CD4-positive, alpha-beta T cell (primary cell): ENCODE measurements at regions not wholly inside any gene's neighbourhood (a gene's known extent, or its start where the extent isn't known, plus 50 kb on each side); places are given as distances from the start of the nearest gene placed in this dataset.

Source experiments
- ATAC-seq: fragments of 200-7000 bp; cut with Tn5 transposase; one replicate; pipeline ENCODE4 v1.10.0; 2022; ENCODE audit warnings: mild to moderate bottlenecking; ENCODE audit not compliant: poor library complexity
- CTCF ChIA-PET: fragments of 350-600 bp; sonication (Branson Sonifier 250); formaldehyde crosslinking; loops from one replicate; lab custom pipeline; 2021; ENCODE audit warnings: antibody characterized with exemption, inconsistent platforms; lab: Charles Lee
- POLR2A ChIA-PET: fragments of 350-600 bp; sonication (Branson Sonifier 250); formaldehyde crosslinking; loops from one replicate; lab custom pipeline; 2021; ENCODE audit warnings: antibody characterized with exemption, inconsistent platforms; lab: Charles Lee
- DNase-seq, 14 experiments: peaks; one replicate each; pipeline ENCODE4 v3.0.0-alpha.2; 2013 to 2020; ENCODE audit warnings: mixed read lengths in 2 of 14
- H3K27ac ChIP-seq, 2 donors: one replicate each; pipeline versions ENCODE4 v1.5.1 to v1.7.0; 2013; ENCODE audit warnings: low read length in 2 of 2, low read depth in 1 of 2, mild to moderate bottlenecking in 1 of 2
- H3K27me3 ChIP-seq, 2 experiments: 1 replicate in 1 of 2; 2 replicates in 1 of 2; pipeline versions ENCODE4 v1.6.1 to v1.7.0; 2013; ENCODE audit warnings: low read length in 2 of 2, control low read depth in 1 of 2, mild to moderate bottlenecking in 1 of 2, moderate library complexity in 1 of 2; ENCODE audit not compliant: insufficient read depth in 2 of 2, control insufficient read depth in 1 of 2
- H3K36me3 ChIP-seq: one replicate; pipeline ENCODE4 v1.6.1; 2013; ENCODE audit warnings: low read length, control low read depth; ENCODE audit not compliant: insufficient read depth
- H3K4me1 ChIP-seq: one replicate; pipeline ENCODE4 v1.6.1; 2013; ENCODE audit warnings: low read length, control low read depth; ENCODE audit not compliant: insufficient read depth
- H3K4me3 ChIP-seq: one replicate; pipeline ENCODE4 v1.5.1; 2013; ENCODE audit warnings: mild to moderate bottlenecking, low read length, moderate library complexity
- H3K9me3 ChIP-seq, 2 experiments: 1 replicate in 1 of 2; 2 replicates in 1 of 2; pipeline versions ENCODE4 v1.6.1 to v1.7.0; 2013; ENCODE audit warnings: low read length in 2 of 2, mild to moderate bottlenecking in 2 of 2, control low read depth in 1 of 2, moderate library complexity in 1 of 2; ENCODE audit not compliant: control insufficient read depth in 1 of 2, insufficient read depth in 1 of 2
- H3K27ac Mint-ChIP-seq: one replicate; pipeline ENCODE4 v1.8.0; 2020; ENCODE audit warnings: mixed read lengths
- H3K27me3 Mint-ChIP-seq: one replicate; pipeline ENCODE4 v1.8.0; 2021; ENCODE audit warnings: mixed read lengths
- H3K36me3 Mint-ChIP-seq: one replicate; pipeline ENCODE4 v1.8.0; 2021; ENCODE audit warnings: low read depth, mixed read lengths
- H3K4me1 Mint-ChIP-seq: one replicate; pipeline ENCODE4 v1.8.0; 2021; ENCODE audit warnings: low read depth, mixed read lengths
- H3K4me3 Mint-ChIP-seq: one replicate; pipeline ENCODE4 v1.8.0; 2020; ENCODE audit warnings: mild to moderate bottlenecking, mixed read lengths
- H3K9me3 Mint-ChIP-seq: one replicate; pipeline ENCODE4 v1.8.0; 2020; ENCODE audit warnings: mixed read lengths
- CTCF ChIP-seq: fragments of 200-600 bp; IDR thresholded peaks from one replicate; pipeline ENCODE4 v1.8.0; 2022; ENCODE audit warnings: antibody characterized with exemption, mild to moderate bottlenecking
- intact Hi-C, 2 experiments: fragments of 100-400 bp; cut with DNase I in 1 of 2; cut with micrococcal nuclease in 1 of 2; formaldehyde crosslinking; loops; one replicate each; pipeline versions ENCODE4 v1.15.1 to v1.9.0; 2023 to 2025; cut with DNase I, micrococcal nuclease

- ChIA-PET CTCF (no interaction called here), POLR2A (no interaction called here)
- H3K9me3 ChIP-seq = peaks cover 0 to 9% of the 10 kb centered on the region in 2 experiments
- no peaks in the 10 kb centered on the region for H3K4me1 Mint-ChIP-seq
- TF ChIP-seq CTCF = no peak
- H3K27me3 Mint-ChIP-seq = peaks cover 31% of the 10 kb centered on the region
- no peaks in the 10 kb centered on the region for H3K36me3 ChIP-seq
- intact Hi-C loops = no loop called here
- peaks cover 4 to 9% of the 10 kb centered on the region in 2 experiments for H3K27me3 ChIP-seq
- H3K27ac ChIP-seq = no peak overlapping the region
- no peak overlapping the region for H3K4me3 ChIP-seq
- H3K36me3 Mint-ChIP-seq = no peaks in the 10 kb centered on the region
- H3K4me3 Mint-ChIP-seq = no peak overlapping the region
- DNase-seq (no peak), ATAC-seq (no peak)
- no peak overlapping the region for H3K27ac Mint-ChIP-seq
- no peaks in the 10 kb centered on the region for H3K9me3 Mint-ChIP-seq
- no peaks in the 10 kb centered on the region for H3K4me1 ChIP-seq
These were observed 51.5 kb upstream of the TWIST2 start for GRCh38 chr2:238796223-238796885.

GRCh38 chr2:238797537-238797936 is 50.3 kb upstream of the TWIST2 start:
- peaks cover 39% of the 10 kb centered on the region for H3K27me3 Mint-ChIP-seq
- H3K4me3 Mint-ChIP-seq = no peak overlapping the region
- H3K27me3 ChIP-seq = peaks cover 4 to 9% of the 10 kb centered on the region in 2 experiments
- no peaks in the 10 kb centered on the region for H3K4me1 ChIP-seq
- POLR2A ChIA-PET = no interaction called here
- H3K36me3 ChIP-seq = no peaks in the 10 kb centered on the region
- ATAC-seq (no peak), DNase-seq (no peak)
- H3K9me3 Mint-ChIP-seq = no peaks in the 10 kb centered on the region
- intact Hi-C loops = no loop called here
- no peaks in the 10 kb centered on the region for H3K4me1 Mint-ChIP-seq
- no peak overlapping the region for H3K4me3 ChIP-seq
- peaks cover 0 to 9% of the 10 kb centered on the region in 2 experiments for H3K9me3 ChIP-seq
- CTCF ChIA-PET = no interaction called here
- H3K27ac ChIP-seq = no peak overlapping the region
- H3K36me3 Mint-ChIP-seq = no peaks in the 10 kb centered on the region
- H3K27ac Mint-ChIP-seq = no peak overlapping the region
- no peak for TF ChIP-seq CTCF
